DMS53 (cell line): ENCODE measurements at regions not wholly inside any gene's neighbourhood (a gene's known extent, or its start where the extent isn't known, plus 50 kb on each side); places are given as distances from the start of the nearest gene placed in this dataset.
"Not testable (repeated sequence)": the region's sequence is repeated elsewhere in the genome, so short reads cannot be mapped to it uniquely, and the experiment has no call there.

Experiments used
- DNase-seq: peaks from one replicate; lab custom pipeline; 2025; lab: John Stamatoyannopoulos, UW

DNA sequence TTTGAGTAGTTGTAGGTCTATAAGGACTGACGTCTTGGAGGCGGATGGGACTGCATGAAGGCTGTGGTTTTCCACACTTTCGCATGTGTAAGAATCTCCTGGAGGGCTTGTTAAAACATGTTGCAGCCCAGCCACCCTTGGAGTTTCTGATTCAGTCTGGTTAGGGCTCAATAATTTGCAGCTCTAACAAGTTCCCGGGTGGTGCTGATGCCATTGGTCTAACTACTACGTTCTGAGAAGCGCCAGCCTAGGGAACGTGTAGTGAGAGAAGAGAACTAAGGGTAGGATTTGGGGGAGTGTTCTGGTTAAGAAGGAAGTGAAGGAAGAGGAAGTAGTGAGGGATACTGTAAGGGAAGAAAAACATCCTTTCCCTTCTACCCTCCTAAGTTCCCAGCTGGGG is 138.9 kb downstream of the LARP7 start:
- DNase-seq, result no peak

DNA sequence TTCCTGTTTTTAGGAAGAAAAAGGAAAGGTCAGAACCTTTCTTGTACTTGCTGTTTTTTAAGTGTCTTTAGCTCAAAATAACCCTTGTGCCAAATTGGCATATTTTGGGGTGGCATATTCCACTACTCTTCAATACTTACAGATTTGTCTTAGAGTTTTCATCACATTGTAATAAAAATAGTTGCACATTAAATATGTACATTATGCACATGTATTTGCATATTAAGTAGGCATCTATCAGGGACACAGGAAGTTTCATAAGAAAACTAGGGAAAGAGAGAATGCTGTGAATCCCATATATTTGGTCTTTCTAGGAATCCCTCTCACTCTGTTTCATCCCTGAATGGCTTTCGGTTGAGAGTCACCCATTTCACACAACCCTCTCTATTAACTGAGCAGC is 139.6 kb downstream of the LARP7 start:
- DNase-seq, result no peak

GRCh38 chr4:112778520-112778919 is 141.6 kb downstream of the LARP7 start:
- no peak for DNase-seq

GRCh38 chr4:112793033-112793432 is 156.1 kb downstream of the LARP7 start:
- DNase-seq, result no peak

DNA sequence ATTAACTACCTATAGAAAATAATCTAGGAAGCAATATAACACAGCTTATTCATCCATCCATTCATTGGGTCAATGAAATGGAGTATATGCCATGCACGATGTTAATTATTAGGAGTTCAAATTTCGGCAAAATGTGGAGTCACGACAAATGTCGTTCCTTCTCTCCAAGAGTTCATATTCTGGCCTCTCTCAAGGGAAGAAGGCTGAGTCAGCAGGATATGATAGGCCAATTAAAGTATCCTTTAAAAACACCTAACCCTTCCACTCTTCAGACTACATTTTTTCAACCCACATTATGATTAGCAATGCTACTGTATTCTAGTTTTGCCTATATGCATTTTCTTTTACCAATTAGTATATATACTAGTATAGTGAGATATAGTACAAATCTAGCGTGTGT is 163.1 kb downstream of the LARP7 start:
- DNase-seq, result no peak

DNA sequence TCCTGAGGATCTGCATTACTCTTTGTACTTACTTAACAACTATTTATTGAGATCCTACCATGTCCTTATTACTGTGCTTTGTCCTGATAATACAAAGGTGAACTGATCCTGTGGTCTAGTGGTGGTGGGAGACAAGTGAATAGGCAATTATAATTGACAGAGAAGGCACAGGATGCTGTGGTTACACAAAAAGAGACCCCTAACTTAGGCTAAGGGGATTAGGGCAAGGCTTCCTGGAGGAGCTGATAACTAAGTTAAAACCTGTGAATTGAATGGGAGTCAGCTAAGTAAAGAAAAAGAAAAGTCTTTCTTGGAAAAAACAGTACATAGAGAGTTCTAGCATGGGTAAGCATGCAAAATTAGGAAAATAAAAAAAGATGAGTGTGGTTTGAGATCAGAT is 164.4 kb downstream of the LARP7 start:
- no peak for DNase-seq

DNA sequence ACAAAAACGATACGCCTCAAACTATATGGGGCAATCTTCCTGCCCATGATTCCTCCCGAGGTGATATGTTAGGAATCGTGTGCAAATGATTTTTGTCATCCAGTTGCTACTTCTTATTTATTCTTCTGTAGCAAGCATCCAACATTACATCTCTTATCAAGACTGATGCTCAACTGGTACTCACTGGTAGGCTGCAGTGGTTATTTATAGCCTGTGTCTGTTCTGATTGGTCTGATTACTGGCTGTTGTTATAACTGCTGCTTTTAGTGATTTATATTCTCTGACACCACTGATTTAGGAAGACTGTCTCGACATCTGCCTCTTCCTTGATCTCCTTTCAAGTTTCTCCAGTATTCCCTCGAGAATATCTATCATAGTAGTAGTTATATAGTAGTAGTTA is 165.8 kb downstream of the LARP7 start:
- DNase-seq, result no peak

- DNase-seq, result no peak
These were observed 170.1 kb downstream of the LARP7 start for GRCh38 chr4:112807083-112807482.

DNA sequence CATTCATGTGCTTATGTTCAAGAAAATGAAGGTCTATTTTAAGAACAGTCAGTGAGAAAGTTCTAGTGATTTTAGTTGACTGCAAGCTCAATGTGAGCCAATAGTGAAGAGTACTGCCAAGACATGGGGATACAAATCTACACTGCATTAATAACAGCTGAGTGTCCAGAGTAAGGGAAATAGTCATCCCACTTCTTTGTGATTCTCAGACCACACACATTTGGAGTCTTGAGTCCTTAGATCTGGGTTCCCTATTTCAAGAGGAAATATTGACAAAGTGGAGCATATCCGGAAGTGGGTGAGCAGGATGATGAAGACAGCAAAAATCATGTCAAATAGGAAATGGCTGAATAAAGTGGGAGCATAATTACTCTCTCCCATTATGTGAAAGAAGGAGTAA is 171.1 kb downstream of the LARP7 start:
- no peak for DNase-seq

DNA sequence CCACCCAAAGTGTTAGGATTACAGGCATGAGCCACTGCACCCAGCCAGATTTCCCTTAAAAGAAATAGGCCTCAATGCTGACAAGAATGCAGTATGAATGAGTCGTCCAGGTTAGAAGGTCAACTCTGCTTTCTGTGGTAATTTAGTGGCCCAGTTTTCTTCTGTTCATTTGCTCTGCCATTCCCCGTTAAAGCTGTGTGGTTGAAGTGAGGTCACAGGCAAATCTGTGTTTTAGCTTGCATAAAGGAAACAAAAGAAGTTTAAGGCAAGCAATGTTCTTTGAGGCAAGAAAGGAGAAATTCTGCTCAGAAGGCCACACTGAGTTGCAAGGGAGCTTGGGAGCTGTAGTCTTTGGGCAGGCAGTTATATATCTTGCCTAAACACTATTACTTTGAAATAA is 176.8 kb downstream of the LARP7 start:
- DNase-seq, result no peak

GRCh38 chr4:112817933-112818593 is 181.1 kb downstream of the LARP7 start:
- DNase-seq, result peak; percentile 91

GRCh38 chr4:112818594-112818965 is 181.6 kb downstream of the LARP7 start:
- no peak for DNase-seq

DNA sequence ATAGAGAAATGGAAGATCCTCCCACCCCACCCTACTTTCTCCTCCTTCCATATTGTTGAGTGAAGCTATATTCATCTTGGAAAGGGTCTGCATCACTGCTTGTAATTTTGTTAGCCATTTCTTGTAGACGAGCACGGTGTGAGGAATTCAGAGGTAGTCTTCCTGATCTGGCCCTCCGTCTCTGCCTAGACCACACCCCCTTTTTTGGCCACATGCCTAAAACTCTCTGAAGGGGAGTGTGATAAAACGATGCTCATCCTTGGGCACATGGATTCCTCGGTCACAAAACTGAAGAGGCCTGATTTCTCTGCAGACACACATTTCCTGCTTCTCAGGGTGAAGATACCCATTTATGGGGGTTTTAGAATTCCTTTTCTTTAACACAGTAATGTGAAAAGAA is 182.8 kb downstream of the LARP7 start:
- no peak for DNase-seq

- no peak for DNase-seq
These were observed 186.2 kb downstream of the LARP7 start for GRCh38 chr4:112823156-112823555.

DNA sequence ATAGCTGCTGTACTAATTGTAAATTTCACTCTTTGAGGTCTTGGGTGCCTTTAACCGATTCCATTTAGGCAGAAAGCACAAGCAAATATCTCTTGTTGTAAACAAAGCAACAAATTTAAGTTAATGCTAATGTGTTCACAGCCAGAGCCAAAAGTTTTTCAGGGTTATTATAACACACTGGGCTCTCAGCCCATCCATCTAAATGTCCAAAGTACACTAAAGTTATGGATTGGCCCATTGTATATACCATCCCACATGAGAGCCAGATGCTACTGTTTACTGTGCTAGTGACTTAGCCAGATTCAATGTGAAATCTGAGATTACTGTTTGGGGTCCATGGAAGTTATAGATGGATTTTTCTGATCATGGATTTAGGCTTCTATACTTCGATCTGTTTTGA is 186.7 kb downstream of the LARP7 start:
- no peak for DNase-seq

- no peak for DNase-seq
These were observed 193.9 kb downstream of the LARP7 start for GRCh38 chr4:112830753-112831386.

- no peak for DNase-seq
These were observed 195.6 kb downstream of the LARP7 start for GRCh38 chr4:112832493-112832892.

DNA sequence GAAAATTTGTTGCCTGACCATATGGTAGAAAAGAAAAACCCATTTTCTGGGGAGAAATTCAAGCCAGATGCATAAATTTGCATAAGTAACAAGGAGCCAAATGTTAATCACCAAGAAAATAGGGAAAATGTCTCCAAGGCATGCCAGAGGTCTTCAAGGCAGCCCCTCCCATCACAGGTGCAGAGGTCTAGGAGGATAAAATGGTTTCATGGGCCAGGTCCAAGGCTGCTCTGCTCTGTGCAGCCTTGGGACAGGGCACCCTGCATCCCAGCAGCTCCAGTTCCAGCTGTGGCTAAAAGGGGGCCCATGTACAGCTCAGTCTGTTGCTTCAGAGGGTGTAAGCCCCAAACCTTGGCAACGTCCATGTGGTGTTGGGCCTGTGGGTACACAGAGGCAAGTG is 200.0 kb downstream of the LARP7 start:
- no peak for DNase-seq

- not testable (repeated sequence) for DNase-seq
These were observed 201.1 kb downstream of the LARP7 start for GRCh38 chr4:112838015-112838414.

- DNase-seq, result no peak
These were observed 203.1 kb downstream of the LARP7 start for GRCh38 chr4:112840061-112840460.

GRCh38 chr4:112840619-112841018 is 203.7 kb downstream of the LARP7 start:
- no peak for DNase-seq

- DNase-seq, result no peak
These were observed 205.6 kb downstream of the LARP7 start for GRCh38 chr4:112842513-112842912.

DNA sequence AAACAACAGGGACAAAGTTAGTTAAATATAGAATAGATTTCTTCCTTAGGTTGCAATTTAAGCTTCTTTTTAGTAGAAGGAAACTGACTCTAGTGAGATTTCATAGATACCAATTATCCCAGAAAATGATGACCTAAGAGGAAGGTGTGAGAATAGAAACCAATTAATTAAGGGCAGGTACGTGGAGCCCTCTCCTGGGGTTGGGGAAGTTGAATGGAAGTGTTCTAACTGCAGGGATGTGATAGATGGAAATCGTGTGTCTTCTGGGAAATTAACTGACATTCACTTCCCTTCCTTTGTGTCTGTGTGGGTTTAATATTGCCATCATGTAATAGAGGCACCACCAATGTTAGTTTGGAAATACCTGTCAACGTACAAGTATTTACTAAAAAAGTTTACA is 204.1 kb upstream of the ANK2 start:
- no peak for DNase-seq

- DNase-seq, result peak; percentile 9
These were observed 202.4 kb upstream of the ANK2 start for GRCh38 chr4:112847045-112847444.
